ENCODE measurements at regions not wholly inside any gene's neighbourhood (a gene's known extent, or its start where the extent isn't known, plus 50 kb on each side); places are given as distances from the start of the nearest gene placed in this dataset.

- TF ChIP-seq CTCF (IDR thresholded peaks at IDR 0.05; ENCODE audit: insufficient read depth, low read depth, low read length): no peak
- no peak for TF ChIP-seq EZH2 (IDR thresholded peaks at IDR 0.05; ENCODE audit: insufficient read depth, low read length)
Observed at GRCh38 chr6:40042232-40042631, 108.0 kb upstream of the MOCS1 start.

Measured in astrocyte (in vitro differentiated cells and primary cell).